Breast epithelium (tissue), 3 donors: ENCODE measurements at regions not wholly inside any gene's neighbourhood (a gene's known extent, or its start where the extent isn't known, plus 50 kb on each side); places are given as distances from the start of the nearest gene placed in this dataset.

Experiments used
- POLR2A ChIP-seq: fragments of 450-650 bp; IDR thresholded peaks from one replicate; pipeline ENCODE4 v1.6.1; 2016; ENCODE audit warnings: antibody characterized with exemption, mild to moderate bottlenecking, moderate library complexity
- POLR2AphosphoS5 ChIP-seq, 3 donors: sonication (generic); formaldehyde crosslinking; IDR thresholded peaks; one replicate each; pipeline ENCODE4 v1.6.1; 2017; ENCODE audit warnings: antibody characterized with exemption in 3 of 3
- TF ChIP-seq, protein P1 (sequence below), 3 donors: fragments of 450-650 bp; IDR thresholded peaks; one replicate each; pipeline ENCODE4 v1.5.1; 2016 to 2017; ENCODE audit warnings: antibody characterized with exemption in 3 of 3, mild to moderate bottlenecking in 3 of 3, moderate library complexity in 3 of 3

DNA sequence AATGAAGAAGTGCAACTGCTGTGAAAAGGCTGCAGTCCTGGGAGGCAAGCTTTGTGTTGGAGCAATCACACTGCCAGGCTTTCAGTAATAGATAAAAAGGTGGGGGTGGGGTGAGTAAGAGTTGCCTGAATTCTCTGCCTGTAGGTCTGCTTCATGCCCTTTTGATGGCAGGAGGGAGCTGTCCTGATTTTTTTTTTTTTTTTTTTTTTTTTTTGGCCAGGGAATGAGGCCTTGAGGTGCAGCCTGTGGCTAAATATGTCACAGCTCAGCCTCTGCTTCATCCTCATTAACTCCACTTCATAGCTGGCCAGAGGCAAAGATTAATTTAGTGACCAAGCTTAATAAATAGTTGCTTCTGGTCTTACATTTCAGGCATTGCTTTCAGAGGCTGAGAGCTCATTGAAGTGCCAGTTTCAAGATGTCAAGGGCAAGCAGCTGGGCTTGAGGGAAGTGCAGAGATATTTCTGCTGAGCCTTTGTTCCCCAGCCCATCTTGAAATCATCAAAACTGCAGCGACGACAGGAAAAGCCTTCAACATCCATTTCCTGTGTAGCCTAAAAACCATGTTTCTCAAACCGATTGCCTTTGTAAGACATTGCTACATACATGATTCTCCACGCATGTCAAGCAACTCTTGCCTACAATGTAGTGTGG lies 134.7 kb downstream of the MACIR start:
- TF ChIP-seq, protein P1, sequence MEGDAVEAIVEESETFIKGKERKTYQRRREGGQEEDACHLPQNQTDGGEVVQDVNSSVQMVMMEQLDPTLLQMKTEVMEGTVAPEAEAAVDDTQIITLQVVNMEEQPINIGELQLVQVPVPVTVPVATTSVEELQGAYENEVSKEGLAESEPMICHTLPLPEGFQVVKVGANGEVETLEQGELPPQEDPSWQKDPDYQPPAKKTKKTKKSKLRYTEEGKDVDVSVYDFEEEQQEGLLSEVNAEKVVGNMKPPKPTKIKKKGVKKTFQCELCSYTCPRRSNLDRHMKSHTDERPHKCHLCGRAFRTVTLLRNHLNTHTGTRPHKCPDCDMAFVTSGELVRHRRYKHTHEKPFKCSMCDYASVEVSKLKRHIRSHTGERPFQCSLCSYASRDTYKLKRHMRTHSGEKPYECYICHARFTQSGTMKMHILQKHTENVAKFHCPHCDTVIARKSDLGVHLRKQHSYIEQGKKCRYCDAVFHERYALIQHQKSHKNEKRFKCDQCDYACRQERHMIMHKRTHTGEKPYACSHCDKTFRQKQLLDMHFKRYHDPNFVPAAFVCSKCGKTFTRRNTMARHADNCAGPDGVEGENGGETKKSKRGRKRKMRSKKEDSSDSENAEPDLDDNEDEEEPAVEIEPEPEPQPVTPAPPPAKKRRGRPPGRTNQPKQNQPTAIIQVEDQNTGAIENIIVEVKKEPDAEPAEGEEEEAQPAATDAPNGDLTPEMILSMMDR (IDR thresholded peaks at IDR 0.05), result no peak
- TF ChIP-seq POLR2AphosphoS5 (IDR thresholded peaks at IDR 0.05), result no peak
- no peak for TF ChIP-seq POLR2A
